Smooth muscle cell (in vitro differentiated cells): ENCODE measurements at regions not wholly inside any gene's neighbourhood (a gene's known extent, or its start where the extent isn't known, plus 50 kb on each side); places are given as distances from the start of the nearest gene placed in this dataset.

Experiments
- DNase-seq: peaks from one replicate; lab custom pipeline; 2025; ENCODE audit not compliant: unreplicated experiment; lab: John Stamatoyannopoulos, UW
- H2AFZ ChIP-seq: fragments of 200-600 bp; sonication (generic); 2 replicates; pipeline ENCODE4 v1.6.0; 2016; ENCODE audit warnings: antibody characterized with exemption, low read depth, mild to moderate bottlenecking
- H3F3A ChIP-seq: fragments of 200-600 bp; sonication (generic); 2 replicates; pipeline ENCODE4 v1.6.0; 2017; ENCODE audit warnings: antibody characterized with exemption, low read depth
- H3K27ac ChIP-seq: fragments of 200-600 bp; sonication (generic); 2 replicates; pipeline ENCODE4 v1.5.1; 2016; ENCODE audit warnings: low read depth, mild to moderate bottlenecking
- H3K27me3 ChIP-seq: fragments of 200-600 bp; sonication (generic); 2 replicates; pipeline ENCODE4 v1.6.1; 2016; ENCODE audit warnings: low read depth, mild to moderate bottlenecking
- H3K36me3 ChIP-seq: fragments of 200-600 bp; sonication (generic); 2 replicates; pipeline ENCODE4 v1.5.1; 2016; ENCODE audit warnings: low read depth
- H3K4me1 ChIP-seq: fragments of 200-600 bp; sonication (generic); 2 replicates; pipeline ENCODE4 v1.5.1; 2016; ENCODE audit warnings: low read depth
- H3K4me2 ChIP-seq: fragments of 200-600 bp; sonication (generic); 2 replicates; pipeline ENCODE4 v1.6.0; 2016; ENCODE audit warnings: mild to moderate bottlenecking
- H3K4me3 ChIP-seq: fragments of 200-600 bp; sonication (generic); 2 replicates; pipeline ENCODE4 v1.5.1; 2016; ENCODE audit warnings: mild to moderate bottlenecking
- H3K79me2 ChIP-seq: fragments of 200-600 bp; sonication (generic); 2 replicates; pipeline ENCODE4 v1.6.0; 2016; ENCODE audit warnings: low read depth, mild to moderate bottlenecking
- H3K9ac ChIP-seq: fragments of 200-600 bp; sonication (generic); 2 replicates; pipeline ENCODE4 v1.6.0; 2016; ENCODE audit warnings: low read depth
- H3K9me3 ChIP-seq: fragments of 200-600 bp; sonication (generic); replicated peaks from 2 replicates; pipeline ENCODE4 v1.5.1; 2016; ENCODE audit warnings: low read depth
- H4K20me1 ChIP-seq: fragments of 200-600 bp; sonication (generic); 2 replicates; pipeline ENCODE4 v1.6.0; 2016; ENCODE audit warnings: low read depth
- CTCF ChIP-seq: fragments of 200-600 bp; sonication (generic); IDR thresholded peaks from 2 replicates; pipeline ENCODE4 v1.5.1; 2017; ENCODE audit warnings: borderline replicate concordance, mild to moderate bottlenecking, antibody characterized with exemption; ENCODE audit not compliant: insufficient read depth, poor library complexity, severe bottlenecking
- WGBS: methylation state at CpG from one replicate; pipeline ENCODE4 v1.1.7; 2016; ENCODE audit warnings: low lambda C conversion rate; 5-methylcytosine and 5-hydroxymethylcytosine counted together

GRCh38 chr2:23065936-23066335, 319.0 kb upstream of the KLHL29 start:
- WGBS, result 88% methylated on average over 8 of the region's 8 CpGs
- no peaks in the 10 kb centered on the region for H3K79me2 ChIP-seq
- H3K36me3 ChIP-seq, result no peaks in the 10 kb centered on the region
- H3K9ac ChIP-seq, result no peak overlapping the region
- no peak overlapping the region for H3K4me3 ChIP-seq
- no peak overlapping the region for H3K4me2 ChIP-seq
- TF ChIP-seq CTCF, result no peak
- DNase-seq, result no peak
- H2AFZ ChIP-seq, result no peak overlapping the region
- no peaks in the 10 kb centered on the region for H3K27me3 ChIP-seq
- H3K27ac ChIP-seq, result no peak overlapping the region
- H3K9me3 ChIP-seq, result no peaks in the 10 kb centered on the region
- peaks cover 7% of the 10 kb centered on the region for H3K4me1 ChIP-seq
- H3F3A ChIP-seq, result no peaks in the 10 kb centered on the region
- H4K20me1 ChIP-seq, result no peaks in the 10 kb centered on the region

GRCh38 chr2:23066686-23067085, 318.3 kb upstream of the KLHL29 start:
- no peak for TF ChIP-seq CTCF
- peaks cover 7% of the 10 kb centered on the region for H3K4me1 ChIP-seq
- no peak overlapping the region for H3K4me2 ChIP-seq
- no peak overlapping the region for H3K27ac ChIP-seq
- no peaks in the 10 kb centered on the region for H3F3A ChIP-seq
- H3K36me3 ChIP-seq, result no peaks in the 10 kb centered on the region
- DNase-seq, result no peak
- H3K27me3 ChIP-seq, result no peaks in the 10 kb centered on the region
- no peaks in the 10 kb centered on the region for H3K9me3 ChIP-seq
- no peak overlapping the region for H2AFZ ChIP-seq
- H3K79me2 ChIP-seq, result no peaks in the 10 kb centered on the region
- no peak overlapping the region for H3K9ac ChIP-seq
- H3K4me3 ChIP-seq, result no peak overlapping the region
- H4K20me1 ChIP-seq, result no peaks in the 10 kb centered on the region
- 42% methylated on average over 3 of the region's 3 CpGs for WGBS

GRCh38 chr2:23069156-23069555, 315.8 kb upstream of the KLHL29 start:
- WGBS, result 95% methylated on average over 3 of the region's 3 CpGs
- no peaks in the 10 kb centered on the region for H3K9me3 ChIP-seq
- DNase-seq, result no peak
- H3K27ac ChIP-seq, result no peak overlapping the region
- TF ChIP-seq CTCF, result no peak
- no peaks in the 10 kb centered on the region for H3F3A ChIP-seq
- H3K36me3 ChIP-seq, result no peaks in the 10 kb centered on the region
- H3K4me3 ChIP-seq, result no peak overlapping the region
- H2AFZ ChIP-seq, result no peak overlapping the region
- H3K9ac ChIP-seq, result no peak overlapping the region
- H3K27me3 ChIP-seq, result peaks cover 5% of the 10 kb centered on the region
- no peaks in the 10 kb centered on the region for H4K20me1 ChIP-seq
- peaks cover 7% of the 10 kb centered on the region for H3K4me1 ChIP-seq
- H3K79me2 ChIP-seq, result no peaks in the 10 kb centered on the region
- no peak overlapping the region for H3K4me2 ChIP-seq

- WGBS, result 67% methylated on average over 3 of the region's 3 CpGs
- H3F3A ChIP-seq, result no peaks in the 10 kb centered on the region
- no peak overlapping the region for H3K27ac ChIP-seq
- no peak for DNase-seq
- no peak overlapping the region for H3K9ac ChIP-seq
- peaks cover 5% of the 10 kb centered on the region for H3K27me3 ChIP-seq
- H3K9me3 ChIP-seq, result no peaks in the 10 kb centered on the region
- no peak overlapping the region for H3K4me3 ChIP-seq
- no peaks in the 10 kb centered on the region for H3K36me3 ChIP-seq
- TF ChIP-seq CTCF, result no peak
- H3K4me1 ChIP-seq, result peaks cover 7% of the 10 kb centered on the region
- H4K20me1 ChIP-seq, result no peaks in the 10 kb centered on the region
- H3K4me2 ChIP-seq, result no peak overlapping the region
- H3K79me2 ChIP-seq, result no peaks in the 10 kb centered on the region
- H2AFZ ChIP-seq, result no peak overlapping the region
Measured at GRCh38 chr2:23069923-23070322, 315.1 kb upstream of the KLHL29 start.
